ENCODE measurements at regions not wholly inside any gene's neighbourhood (a gene's known extent, or its start where the extent isn't known, plus 50 kb on each side); places are given as distances from the start of the nearest gene placed in this dataset.

- DNase-seq (ENCODE audit: low read depth, low spot score), result no peak
Observed at GRCh38 chr1:38418195-38419030, 371.8 kb upstream of the POU3F1 start.

- no peak for DNase-seq (ENCODE audit: low read depth, low spot score)
Observed at GRCh38 chr1:38403667-38404066, 357.1 kb upstream of the POU3F1 start.

DNA sequence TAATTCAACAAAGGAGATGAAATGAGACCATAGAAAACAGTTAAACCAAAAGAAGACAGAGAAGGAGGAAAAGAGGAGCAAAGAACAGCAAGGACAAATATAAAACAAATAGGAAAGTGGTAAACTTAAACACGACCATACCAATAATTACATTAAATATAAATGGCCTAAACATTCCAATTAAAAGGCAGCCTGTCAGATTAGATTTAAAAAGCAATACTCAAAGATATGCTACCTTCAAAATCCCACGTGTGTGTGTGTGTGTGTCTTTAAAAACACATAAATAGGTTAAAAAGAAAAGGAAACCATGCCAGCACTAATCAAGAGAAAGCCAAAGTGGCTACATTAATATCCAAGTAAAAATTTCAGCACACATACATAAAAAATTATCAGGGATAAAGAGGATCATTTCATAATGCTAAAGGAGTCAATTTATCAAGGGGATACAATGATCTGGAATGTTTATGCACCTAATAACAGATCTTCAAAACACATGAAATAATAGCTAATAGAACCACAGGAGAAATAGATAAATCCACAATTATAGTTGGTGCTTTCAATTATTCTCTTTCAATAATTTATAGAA, 355.7 kb upstream of the POU3F1 start:
- DNase-seq (ENCODE audit: low read depth, low spot score), result no peak

GRCh38 chr1:38396606-38397005, 350.0 kb upstream of the POU3F1 start:
- no peak for DNase-seq (ENCODE audit: low read depth, low spot score)

DNA sequence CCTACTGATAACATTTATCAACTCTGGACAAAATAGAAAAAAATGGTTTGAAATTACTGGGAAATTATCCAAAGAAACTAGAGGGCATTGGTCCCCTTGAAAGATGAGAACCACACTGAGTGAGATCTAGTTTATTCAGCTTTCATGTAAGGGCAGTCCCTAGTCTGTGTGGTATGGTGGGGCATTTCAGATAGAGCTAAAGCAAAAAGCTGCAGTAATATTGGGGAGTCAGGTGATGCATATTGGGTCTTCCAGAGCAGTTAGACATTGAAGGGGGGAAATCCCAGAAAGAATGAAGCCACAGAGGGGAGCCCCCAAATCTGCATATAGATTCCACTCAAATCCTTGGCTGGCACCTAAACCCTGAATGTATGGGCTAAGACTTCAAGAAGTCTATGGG, 347.7 kb upstream of the POU3F1 start:
- no peak for DNase-seq (ENCODE audit: low read depth, low spot score)

DNA sequence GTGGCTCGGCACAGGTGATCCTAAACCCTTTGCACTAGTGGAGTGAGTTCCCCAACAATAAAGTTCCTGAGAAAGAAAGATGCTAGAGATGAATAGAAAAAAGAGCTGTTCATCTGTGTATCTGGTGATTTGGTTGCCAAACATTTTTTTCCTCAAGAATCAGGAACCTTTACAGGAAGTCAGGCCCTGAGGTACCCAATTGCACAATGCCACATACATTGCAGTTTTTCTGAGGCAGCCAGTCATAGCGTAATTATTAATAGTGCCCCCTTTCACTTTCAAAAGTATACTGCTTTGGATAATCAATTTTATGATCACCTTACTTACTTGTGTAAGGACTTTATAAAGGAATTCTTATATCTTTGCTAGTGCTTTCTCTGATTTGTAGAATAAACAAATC, 346.3 kb upstream of the POU3F1 start:
- no peak for DNase-seq (ENCODE audit: low read depth, low spot score)

DNA sequence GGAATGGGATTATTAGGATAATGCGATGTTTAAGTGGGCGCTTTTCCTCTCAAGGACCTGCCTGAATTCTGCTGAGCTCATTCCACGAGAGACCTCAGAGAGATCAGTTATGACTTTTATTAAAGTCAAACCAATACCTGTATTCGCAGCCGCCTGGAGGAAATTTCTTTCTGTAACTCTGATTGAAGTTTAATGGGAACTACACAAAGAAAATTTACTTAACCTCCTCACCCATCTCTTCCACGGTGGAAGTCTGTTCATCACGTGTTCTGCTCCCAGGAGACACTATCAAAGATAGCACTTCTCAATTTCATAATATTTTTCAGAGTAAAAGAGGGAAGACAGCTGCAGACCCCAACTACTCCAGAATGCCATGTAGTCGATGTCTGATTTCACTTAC, 334.7 kb upstream of the POU3F1 start:
- no peak for DNase-seq (ENCODE audit: low read depth, low spot score)

DNA sequence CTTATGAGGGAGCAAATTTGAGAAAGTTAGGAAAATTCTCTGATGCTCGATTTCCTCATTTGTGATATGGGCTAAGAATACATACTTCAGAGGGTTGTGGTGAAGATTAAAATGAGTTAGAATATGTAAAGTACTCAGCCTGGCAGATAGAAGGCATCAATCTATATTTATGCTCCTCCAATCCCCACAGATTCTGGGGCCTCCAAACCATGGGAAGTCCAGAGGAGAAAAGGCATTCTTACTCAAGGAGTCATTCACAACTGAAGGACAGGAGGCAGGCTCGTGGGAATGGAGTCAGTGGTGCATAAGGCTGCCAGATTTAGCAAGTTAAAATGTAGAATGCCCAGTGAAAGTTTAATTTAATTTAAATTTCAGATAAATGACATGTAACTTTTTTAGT, 330.0 kb upstream of the POU3F1 start:
- DNase-seq (ENCODE audit: low read depth, low spot score), result no peak

GRCh38 chr1:38375035-38375434, 328.4 kb upstream of the POU3F1 start:
- no peak for DNase-seq (ENCODE audit: low read depth, low spot score)

- no peak for DNase-seq (ENCODE audit: low read depth, low spot score)
Observed at GRCh38 chr1:38371505-38371844, 324.9 kb upstream of the POU3F1 start.

GRCh38 chr1:38370716-38371504, 324.3 kb upstream of the POU3F1 start:
- no peak for DNase-seq (ENCODE audit: low read depth, low spot score)

DNA sequence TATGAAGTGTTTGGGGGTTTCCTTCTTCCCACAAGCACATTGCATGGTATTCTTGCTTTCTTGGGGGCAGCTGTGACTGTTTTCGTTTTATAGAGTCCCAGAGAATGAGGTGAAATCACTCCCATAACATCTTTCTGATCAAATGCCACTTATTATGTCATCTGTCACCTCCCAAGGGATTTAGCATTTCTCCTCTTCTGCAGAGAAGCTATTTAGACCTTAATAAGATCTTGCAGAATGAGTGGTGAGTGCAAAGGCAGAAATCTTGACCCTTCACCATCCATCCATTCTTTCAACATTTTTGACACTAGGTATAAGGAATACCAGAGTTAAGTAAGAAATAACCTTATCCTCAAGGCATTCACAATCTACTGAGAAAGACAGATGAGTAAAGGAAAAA, 318.6 kb upstream of the POU3F1 start:
- no peak for DNase-seq (ENCODE audit: low read depth, low spot score)

GRCh38 chr1:38361566-38361965, 315.0 kb upstream of the POU3F1 start:
- no peak for DNase-seq (ENCODE audit: low read depth, low spot score)

GRCh38 chr1:38360807-38361206, 314.2 kb upstream of the POU3F1 start:
- no peak for DNase-seq (ENCODE audit: low read depth, low spot score)

DNA sequence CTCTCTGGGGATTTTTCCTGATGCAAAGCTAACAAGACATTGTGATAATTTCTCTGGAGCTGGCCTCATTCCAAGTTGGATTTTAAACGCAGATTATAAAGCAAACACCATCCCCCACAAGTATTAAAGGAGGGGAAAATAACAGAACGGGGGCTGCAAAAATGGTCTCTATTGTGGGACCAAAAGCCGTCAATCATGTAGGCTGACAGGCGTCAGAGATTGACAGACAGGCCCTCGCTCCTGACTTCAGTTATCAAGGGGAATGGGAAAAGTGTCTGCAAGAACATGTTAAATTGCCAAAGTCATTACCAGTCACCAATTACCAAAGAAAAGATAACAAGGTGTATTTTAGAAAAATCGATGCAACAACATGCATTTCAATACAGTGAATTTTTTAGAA, 307.4 kb upstream of the POU3F1 start:
- no peak for DNase-seq (ENCODE audit: low read depth, low spot score)

DNA sequence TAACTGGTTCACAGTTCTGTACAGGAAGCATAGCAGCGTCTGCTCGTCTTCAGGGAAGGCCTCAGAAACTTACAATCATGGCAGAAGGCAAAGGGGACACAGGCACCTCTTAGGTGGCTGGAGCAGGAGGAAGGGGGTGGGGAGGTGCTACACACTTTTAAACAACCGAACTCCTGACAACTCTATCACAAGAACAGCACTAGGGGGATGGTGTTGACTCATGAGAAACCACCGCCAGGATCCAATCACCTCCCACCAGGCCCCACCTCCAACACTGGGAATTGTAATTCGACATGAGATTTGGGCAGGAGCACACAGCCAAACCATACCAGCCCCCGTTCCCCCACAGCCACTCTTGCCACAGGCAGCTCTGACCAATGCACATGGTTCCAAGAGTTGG, 306.3 kb upstream of the POU3F1 start:
- DNase-seq (ENCODE audit: low read depth, low spot score), result no peak

- DNase-seq (ENCODE audit: low read depth, low spot score), result no peak
Observed at GRCh38 chr1:38347446-38348175, 301.0 kb upstream of the POU3F1 start.

- no peak for DNase-seq (ENCODE audit: low read depth, low spot score)
Observed at GRCh38 chr1:38344716-38345115, 298.1 kb upstream of the POU3F1 start.

DNA sequence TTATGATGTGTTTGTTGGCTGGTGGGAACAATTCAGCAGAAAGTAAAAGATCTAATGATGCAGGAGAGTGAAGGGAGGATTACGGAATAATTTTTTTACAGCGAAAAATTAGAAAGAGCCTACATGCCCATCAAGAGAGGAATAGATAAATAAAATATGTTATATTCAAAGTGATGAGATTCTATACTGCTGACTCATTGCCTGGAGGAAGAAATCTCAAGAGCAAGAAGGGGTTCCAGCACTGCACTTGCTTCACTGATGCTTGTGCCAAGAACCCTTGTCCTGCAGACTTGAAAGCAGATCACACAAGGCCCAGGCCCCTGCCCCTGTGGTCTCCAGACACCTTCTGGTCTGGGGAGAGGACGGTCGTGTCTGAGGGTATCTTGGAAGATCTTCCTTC, 295.1 kb upstream of the POU3F1 start:
- no peak for DNase-seq (ENCODE audit: low read depth, low spot score)

DNA sequence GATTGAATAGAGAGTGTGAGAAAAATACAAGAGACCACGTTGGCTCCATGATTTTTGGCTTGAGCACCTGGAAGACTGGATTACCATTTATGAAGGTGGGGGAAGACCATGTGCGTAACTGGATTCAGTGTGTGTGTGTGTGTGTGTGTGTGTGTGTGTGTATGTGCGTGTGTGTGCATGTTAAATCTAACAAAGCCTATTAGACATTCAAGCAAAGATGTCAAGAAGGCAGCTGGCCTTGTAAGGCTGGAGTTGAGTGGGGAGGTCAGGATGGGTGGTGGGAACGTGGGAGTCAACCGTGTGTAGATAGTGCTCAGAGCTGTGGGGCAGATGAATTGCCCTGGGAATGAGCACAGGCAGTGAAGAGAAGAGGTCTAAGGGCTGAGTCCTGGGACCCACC, 293.8 kb upstream of the POU3F1 start:
- DNase-seq (ENCODE audit: low read depth, low spot score), result no peak

GRCh38 chr1:38337711-38338110, 291.1 kb upstream of the POU3F1 start:
- no peak for DNase-seq (ENCODE audit: low read depth, low spot score)

- DNase-seq (ENCODE audit: low read depth, low spot score), result no peak
Observed at GRCh38 chr1:38336961-38337360, 290.4 kb upstream of the POU3F1 start.

Measured in activated CD4-positive, CD25-positive, alpha-beta regulatory T cell treated with anti-CD3 and anti-CD28 coated beads, Interleukin-2, amount 50 U/mL, for 16 hours (primary cell).